ENCODE measurements at regions not wholly inside any gene's neighbourhood (a gene's known extent, or its start where the extent isn't known, plus 50 kb on each side); places are given as distances from the start of the nearest gene placed in this dataset.
A peak's percentile ranks its signal among the peaks of the same experiment; 100 is the strongest.
"Not testable (repeated sequence)": the region's sequence is repeated elsewhere in the genome, so short reads cannot be mapped to it uniquely, and the experiment has no call there.

DNA sequence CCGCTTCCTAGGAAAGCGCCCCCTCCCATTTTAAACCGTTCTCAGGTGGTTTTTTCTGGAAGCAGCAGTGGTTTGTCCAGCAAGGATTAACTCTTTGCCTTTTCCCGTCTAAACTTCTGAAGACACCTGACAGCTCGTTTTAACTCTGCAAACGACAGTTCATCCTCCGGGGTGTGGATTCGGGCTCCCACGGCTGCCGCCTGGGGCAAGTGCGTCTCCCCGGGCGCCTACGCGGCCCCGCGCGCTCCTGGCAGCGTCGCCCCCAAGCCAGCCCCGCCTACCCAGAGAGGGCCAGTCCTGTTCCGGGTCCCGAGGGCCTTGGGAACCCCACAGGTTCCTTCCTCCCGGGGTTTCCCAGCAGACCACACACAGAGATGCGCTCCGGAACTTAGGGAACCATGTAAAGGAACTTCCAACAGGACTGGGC is 54.4 kb downstream of the PRR18 start:
- H3K27me3 Mint-ChIP-seq = no peaks in the 10 kb centered on the region
- H3K36me3 Mint-ChIP-seq = no peaks in the 10 kb centered on the region
- no peak overlapping the region for H3K27ac Mint-ChIP-seq
- peaks cover 50% of the 10 kb centered on the region for H3K4me1 Mint-ChIP-seq
- H3K9me3 Mint-ChIP-seq = no peaks in the 10 kb centered on the region
- peak overlapping the region; percentile 90 for H3K4me3 Mint-ChIP-seq

DNA sequence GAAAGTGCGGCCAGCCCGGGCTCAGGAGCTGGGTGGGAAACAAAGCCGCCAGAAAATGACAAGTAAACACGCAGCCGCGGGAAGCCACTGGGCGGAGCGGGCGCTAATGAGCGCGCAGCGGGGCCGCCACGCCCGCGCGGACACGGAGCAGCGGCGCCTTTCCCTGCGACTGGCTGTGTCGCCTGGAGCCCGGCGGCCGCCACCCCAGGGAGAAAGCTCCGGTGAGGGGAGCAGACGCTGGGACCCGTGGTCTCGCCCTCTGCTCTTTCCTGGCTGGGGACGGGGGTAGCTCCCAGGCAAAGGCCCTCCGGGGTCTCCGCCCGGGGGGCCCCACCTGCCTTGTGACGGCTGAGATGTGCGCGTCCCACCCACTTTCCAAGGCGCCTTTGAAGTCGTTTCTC is 54.9 kb downstream of the PRR18 start:
- Mint-ChIP-seq H3K9me3 (no peaks in the 10 kb centered on the region), H3K4me3 (peak overlapping the region; percentile 90), H3K27me3 (no peaks in the 10 kb centered on the region), H3K36me3 (no peaks in the 10 kb centered on the region), H3K4me1 (peaks cover 45% of the 10 kb centered on the region), H3K27ac (no peak overlapping the region)

DNA sequence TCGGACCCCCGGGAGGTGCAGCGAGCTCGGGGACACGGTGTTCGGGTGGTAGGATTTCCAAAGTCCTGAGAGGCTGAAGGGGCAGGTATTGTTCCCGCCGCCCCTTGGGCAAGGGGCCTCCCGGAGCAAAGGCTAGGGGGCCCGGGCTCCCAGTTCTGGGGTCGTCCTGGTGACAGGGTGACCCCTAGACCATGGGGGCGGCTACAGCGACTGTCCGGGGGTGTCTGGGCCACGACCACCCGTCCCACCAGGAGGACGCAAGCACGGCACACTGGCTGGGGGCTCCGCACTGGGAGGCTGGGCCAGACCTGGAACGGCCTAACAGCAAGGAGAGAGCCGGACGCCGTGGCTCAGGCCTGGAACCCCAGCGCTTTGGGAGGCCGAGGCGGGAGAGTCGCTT is 55.6 kb downstream of the PRR18 start:
- no peak overlapping the region for H3K4me3 Mint-ChIP-seq
- no peak overlapping the region for H3K27ac Mint-ChIP-seq
- no peaks in the 10 kb centered on the region for H3K27me3 Mint-ChIP-seq
- H3K36me3 Mint-ChIP-seq = no peaks in the 10 kb centered on the region
- peaks cover 38% of the 10 kb centered on the region for H3K4me1 Mint-ChIP-seq
- H3K9me3 Mint-ChIP-seq = no peaks in the 10 kb centered on the region

DNA sequence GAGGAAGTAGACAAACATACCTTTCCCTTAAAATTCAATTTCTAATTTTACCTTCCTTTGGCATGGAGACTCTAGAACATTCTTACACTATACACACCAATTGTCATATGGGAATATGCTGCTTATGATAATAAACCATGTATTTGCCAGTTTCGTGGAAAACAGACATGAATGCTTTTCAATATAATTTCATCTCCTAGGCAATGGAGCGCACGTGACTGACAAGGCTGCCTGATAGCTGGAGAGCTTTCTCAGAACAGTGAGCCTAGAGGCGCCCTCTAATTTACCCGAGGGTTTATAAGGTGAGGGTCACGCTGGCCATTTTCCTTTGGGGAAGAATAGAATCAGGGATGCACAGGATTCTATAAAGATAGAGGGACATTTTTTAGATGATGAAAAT is 56.5 kb downstream of the PRR18 start:
- Mint-ChIP-seq H3K27me3 (no peaks in the 10 kb centered on the region), H3K9me3 (no peaks in the 10 kb centered on the region), H3K27ac (peak overlapping the region; percentile 37), H3K4me1 (peaks cover 33% of the 10 kb centered on the region), H3K36me3 (no peaks in the 10 kb centered on the region), H3K4me3 (peak overlapping the region; percentile 36)

DNA sequence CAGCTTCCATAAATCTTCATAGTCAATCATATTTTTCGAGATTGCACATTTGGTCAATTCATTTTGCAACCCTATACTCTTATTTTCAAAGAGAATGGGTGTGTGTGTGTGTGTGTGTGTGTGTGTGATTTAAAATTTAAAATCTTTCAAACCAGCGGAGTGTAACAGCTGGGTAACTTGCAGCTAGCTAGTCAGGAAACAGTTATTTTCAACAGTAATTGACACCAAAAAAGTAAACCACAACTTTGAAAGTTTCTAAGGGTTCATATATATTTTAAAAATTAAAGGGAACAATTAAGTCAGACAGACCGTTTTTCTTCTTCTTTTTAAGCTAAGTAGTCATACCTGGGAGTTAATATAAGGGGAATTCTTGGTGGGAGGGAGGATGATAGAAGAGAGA is 57.0 kb downstream of the PRR18 start:
- Mint-ChIP-seq H3K4me1 (peaks cover 37% of the 10 kb centered on the region), H3K27ac (no peak overlapping the region), H3K27me3 (no peaks in the 10 kb centered on the region), H3K9me3 (no peaks in the 10 kb centered on the region), H3K36me3 (no peaks in the 10 kb centered on the region), H3K4me3 (no peak overlapping the region)

DNA sequence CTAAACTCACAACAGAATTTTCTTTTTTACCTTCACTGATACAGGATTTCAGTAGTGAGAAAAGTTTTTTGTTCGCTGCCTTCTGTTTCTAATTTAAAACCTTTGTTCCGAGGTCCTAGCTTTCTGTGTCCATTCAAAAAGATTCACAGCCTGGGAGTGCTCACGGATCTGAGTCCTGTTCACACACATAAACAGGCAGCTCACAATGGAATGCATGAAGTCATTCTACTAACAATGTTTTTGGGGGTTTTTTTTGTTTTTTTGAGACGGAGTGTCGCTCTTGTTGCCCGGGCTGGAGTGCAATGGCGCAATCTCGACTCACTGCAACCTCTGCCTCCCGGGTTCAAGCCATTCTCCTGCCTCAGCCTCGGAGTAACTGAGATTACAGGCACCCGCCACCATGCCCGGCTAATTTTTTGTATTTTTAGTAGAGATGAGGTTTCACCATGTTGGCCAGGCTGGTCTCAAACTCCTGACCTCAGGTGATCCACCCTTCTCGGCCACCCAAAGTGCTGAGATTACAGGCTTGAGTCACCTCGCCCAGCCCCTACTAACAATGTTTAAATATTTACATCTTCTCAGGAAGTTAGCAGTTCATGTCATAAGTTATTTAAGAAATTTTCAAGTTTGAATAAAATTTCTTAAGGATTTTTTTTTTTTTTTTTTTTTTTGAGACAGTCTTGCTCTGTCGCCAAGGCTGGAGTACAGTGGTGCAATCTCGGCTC is 59.0 kb downstream of the PRR18 start:
- not testable (repeated sequence) for H3K36me3 Mint-ChIP-seq

DNA sequence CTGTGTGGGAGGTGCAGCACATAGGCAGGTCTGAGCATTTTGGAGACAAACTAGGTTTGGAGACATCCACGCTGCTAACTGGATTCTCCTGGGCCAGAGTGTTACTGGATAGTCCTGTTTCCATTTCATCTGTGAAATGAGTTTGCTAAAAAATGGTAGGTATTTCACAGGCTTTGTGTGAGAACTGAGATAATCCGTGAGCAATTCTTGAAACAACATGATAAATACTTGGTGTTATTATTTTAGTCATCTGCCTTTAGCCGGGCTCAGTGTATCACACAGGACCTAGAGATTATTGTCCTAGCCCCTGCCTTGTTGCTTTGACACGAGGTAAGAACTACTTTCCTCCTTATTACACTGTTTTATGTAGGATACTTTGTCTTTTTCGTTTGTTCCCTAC is 63.0 kb downstream of the PRR18 start:
- H3K27me3 Mint-ChIP-seq = no peaks in the 10 kb centered on the region
- peaks cover 35% of the 10 kb centered on the region for H3K4me1 Mint-ChIP-seq
- H3K9me3 Mint-ChIP-seq = no peaks in the 10 kb centered on the region
- no peak overlapping the region for H3K27ac Mint-ChIP-seq
- no peaks in the 10 kb centered on the region for H3K36me3 Mint-ChIP-seq
- peak overlapping the region; percentile 84 for H3K4me3 Mint-ChIP-seq

More for the DNA sequence above, 59.0 kb downstream of the PRR18 start:
- H3K9me3 Mint-ChIP-seq, H3K4me3 Mint-ChIP-seq, H3K27ac Mint-ChIP-seq, H3K27me3 Mint-ChIP-seq: not testable (repeated sequence)
- H3K4me1 Mint-ChIP-seq = peaks cover 43% of the 10 kb centered on the region

DNA sequence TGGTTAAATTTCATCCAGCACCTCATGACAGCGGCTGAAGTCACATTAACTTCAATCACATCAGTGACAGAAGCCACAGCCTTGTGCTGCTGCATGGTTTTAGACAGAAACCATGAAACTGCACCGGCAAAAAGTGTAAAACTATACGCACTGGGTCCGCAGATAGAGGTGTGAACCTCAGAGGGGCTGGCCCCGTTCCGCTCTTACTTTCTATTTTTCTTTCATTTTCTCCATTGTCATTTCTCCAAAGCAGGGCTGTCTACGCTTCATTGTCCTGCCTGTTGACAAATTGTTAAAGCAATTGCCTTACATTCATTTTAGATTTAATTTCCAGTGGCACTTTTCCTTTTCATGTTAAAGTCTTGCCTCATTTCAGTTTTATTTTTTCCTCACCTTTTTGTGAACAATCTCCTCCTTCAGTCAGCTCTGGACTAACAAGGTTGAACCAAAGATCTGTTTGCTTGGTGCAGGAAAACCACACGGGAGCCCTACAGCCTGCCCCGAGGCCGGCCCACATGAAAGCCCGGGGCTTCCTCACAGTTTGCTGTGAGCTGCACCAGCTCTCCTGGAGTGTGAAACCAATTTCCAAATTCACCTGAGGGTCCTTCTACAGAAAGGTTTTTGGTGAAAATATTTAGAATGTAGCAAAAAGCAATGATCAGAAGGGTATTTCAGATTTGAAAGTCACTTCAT is 63.7 kb downstream of the PRR18 start:
- Mint-ChIP-seq H3K36me3 (no peaks in the 10 kb centered on the region), H3K9me3 (no peaks in the 10 kb centered on the region), H3K4me3 (peak overlapping the region; percentile 84), H3K27me3 (no peaks in the 10 kb centered on the region), H3K27ac (peak overlapping the region; percentile 6), H3K4me1 (peaks cover 35% of the 10 kb centered on the region)

DNA sequence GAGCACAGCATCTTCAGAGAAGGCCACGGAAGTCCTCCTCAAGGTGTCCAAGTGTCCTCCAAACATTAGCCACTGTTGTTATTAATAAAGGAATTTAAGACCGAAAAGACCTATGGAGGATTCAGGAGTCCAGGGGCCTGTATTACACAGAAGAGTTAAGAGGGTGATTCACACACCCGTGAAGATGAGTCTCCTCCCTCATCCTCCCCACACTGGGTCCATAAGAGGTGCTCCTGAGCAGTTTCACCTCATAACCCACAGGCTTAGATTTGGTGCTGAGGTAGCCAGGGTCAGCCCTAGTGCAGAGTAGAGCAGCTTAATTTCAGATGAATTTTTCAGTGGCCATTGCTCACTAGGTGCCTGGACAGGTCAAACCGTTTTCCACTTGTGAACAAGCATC is 65.3 kb downstream of the PRR18 start:
- H3K9me3 Mint-ChIP-seq = no peaks in the 10 kb centered on the region
- H3K4me3 Mint-ChIP-seq = no peak overlapping the region

DNA sequence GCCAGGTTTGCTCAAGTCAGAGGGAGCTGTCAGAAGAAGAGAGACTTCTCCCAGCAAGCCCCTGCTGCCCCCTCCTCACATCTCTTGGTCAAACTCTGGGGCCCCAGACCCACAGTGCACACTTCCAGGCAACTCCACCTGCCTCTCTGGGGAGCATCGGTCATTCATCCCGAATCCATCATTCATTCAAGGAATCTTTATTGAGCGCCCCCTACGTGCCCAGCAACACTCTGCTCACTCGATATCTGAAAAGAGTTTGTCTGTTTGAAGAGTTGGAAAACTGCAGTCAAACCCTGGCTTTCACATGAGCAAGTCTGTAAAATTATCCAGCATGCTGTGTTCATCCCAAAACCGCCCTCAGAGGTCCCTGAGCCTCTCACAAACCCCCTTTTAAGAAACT is 66.2 kb downstream of the PRR18 start:
- Mint-ChIP-seq H3K4me3 (no peak overlapping the region), H3K9me3 (no peaks in the 10 kb centered on the region), H3K27me3 (no peaks in the 10 kb centered on the region), H3K4me1 (peaks cover 34% of the 10 kb centered on the region), H3K36me3 (no peaks in the 10 kb centered on the region), H3K27ac (no peak overlapping the region)

More for the DNA sequence above, 65.3 kb downstream of the PRR18 start:
- Mint-ChIP-seq H3K27me3 (no peaks in the 10 kb centered on the region), H3K4me1 (peaks cover 35% of the 10 kb centered on the region), H3K36me3 (no peaks in the 10 kb centered on the region), H3K27ac (no peak overlapping the region)

DNA sequence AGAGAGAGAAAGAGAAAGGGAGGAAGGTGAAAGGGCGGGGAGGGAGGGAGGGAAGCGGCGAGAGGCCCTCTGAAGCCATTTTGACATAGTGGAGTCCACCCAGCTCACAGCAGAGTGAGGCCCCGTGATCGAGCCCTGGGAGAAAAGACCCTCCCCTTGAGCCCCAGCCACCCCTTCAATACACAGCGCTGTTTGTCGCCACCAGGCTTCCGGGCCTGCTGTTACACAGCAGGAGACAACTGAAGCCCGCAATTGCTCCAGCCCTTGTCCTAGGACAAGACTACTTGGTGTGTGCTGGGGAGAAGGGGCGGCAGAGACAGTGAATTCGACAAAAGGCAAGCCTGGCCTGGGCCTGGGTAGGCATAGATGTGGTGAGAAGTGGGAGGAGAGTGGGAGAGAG is 67.3 kb downstream of the PRR18 start:
- Mint-ChIP-seq H3K27me3 (no peaks in the 10 kb centered on the region), H3K36me3 (no peaks in the 10 kb centered on the region), H3K27ac (no peak overlapping the region), H3K4me1 (peaks cover 26% of the 10 kb centered on the region), H3K4me3 (peak overlapping the region; percentile 43), H3K9me3 (no peaks in the 10 kb centered on the region)

DNA sequence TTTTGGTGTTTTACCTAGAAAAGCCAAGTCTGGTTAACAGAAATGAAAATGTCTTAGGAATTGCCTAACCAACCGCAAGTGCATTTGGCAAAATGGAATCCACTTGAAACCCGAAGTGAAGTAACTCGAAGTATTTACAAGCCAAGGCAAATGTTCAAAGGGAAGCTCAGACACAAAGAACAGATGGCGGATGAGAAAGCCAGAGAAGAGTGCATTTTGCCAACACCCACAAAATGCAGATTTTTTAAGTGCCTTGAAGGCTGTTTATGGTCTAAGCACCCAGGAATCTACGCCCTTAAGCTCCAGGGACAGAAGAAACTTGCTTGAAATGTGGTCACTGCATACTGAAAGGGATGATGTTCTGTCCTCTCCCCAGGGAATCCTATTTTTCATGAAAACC is 70.0 kb upstream of the TBXT start:
- H3K27me3 Mint-ChIP-seq = peaks cover 4% of the 10 kb centered on the region
- H3K9me3 Mint-ChIP-seq = no peaks in the 10 kb centered on the region
- peaks cover 16% of the 10 kb centered on the region for H3K4me1 Mint-ChIP-seq
- H3K36me3 Mint-ChIP-seq = no peaks in the 10 kb centered on the region
- H3K27ac Mint-ChIP-seq = no peak overlapping the region
- no peak overlapping the region for H3K4me3 Mint-ChIP-seq

DNA sequence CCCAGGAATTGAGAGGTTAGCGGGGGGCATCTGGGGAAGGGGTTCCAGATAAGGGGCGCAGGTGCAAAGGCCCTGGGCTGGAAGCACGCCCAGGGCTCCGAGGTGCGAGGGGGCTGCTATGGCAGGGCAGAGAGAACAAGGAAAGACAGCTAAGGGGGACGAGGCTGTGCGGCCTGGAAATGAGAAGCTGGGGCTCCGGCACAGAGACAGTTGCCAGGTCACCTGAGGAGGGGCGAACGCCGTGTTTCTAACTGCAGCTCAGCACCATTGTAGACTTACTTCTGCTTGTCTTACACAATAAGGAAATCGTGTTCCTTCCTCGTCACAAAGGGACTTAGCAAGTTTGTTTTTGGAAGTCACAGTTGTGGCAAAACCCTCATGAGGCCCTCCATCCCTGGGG is 68.9 kb upstream of the TBXT start:
- Mint-ChIP-seq H3K4me1 (peaks cover 25% of the 10 kb centered on the region), H3K36me3 (no peaks in the 10 kb centered on the region), H3K4me3 (no peak overlapping the region), H3K27me3 (peaks cover 4% of the 10 kb centered on the region), H3K9me3 (no peaks in the 10 kb centered on the region), H3K27ac (peak overlapping the region; percentile 70)

DNA sequence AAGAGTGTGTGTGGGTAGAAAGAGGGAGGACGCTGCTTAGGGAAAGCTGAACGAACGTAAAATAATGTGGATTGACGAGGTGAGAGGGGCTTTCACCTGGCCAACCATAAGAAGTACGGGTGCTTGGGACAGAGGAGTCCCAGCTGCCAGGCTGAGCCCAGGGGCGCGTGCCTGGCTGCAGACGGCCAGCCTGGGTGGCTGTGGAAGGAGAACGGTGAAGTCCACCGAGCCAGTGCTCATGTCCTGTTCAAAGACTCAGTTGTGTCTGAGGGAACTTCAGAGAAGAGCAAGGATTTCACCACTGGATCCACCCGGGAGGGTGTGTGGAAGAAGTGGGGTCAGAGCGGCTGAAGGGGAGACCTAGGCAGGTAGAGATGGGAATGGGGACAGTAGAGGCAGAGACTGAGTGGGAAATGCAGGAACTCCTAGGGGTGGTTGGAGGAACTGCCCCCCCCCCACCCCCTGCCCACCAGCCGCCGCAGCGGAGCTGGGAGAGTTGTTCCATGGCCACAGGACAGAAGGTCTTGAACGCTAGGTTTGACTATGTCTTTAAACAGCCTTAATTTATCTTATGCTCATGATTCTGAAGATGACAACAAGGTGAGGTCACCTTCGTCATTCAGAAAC is 68.1 kb upstream of the TBXT start:
- no peaks in the 10 kb centered on the region for H3K9me3 Mint-ChIP-seq
- peaks cover 31% of the 10 kb centered on the region for H3K4me1 Mint-ChIP-seq
- no peak overlapping the region for H3K4me3 Mint-ChIP-seq
- H3K27me3 Mint-ChIP-seq = peaks cover 4% of the 10 kb centered on the region
- H3K36me3 Mint-ChIP-seq = no peaks in the 10 kb centered on the region
- peak overlapping the region; percentile 74 for H3K27ac Mint-ChIP-seq

DNA sequence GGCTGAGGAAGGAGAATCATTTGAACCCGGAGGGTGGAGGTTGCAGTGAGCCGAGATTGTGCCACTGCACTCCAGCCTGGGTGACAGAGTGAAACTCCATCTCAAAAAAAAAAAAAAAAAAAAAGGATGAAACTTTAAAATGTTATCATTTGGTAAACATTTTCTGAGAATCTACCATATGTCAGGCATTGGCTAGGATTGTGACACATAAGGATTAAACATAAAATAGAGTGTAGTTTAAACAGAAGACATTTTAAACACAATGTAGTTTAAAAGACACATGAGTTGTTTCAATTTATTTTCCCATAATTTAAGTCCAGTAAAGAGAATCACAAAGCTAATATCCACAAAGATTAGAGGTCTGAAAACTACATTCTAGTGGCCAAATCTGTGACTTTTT is 63.5 kb upstream of the TBXT start:
- peaks cover 47% of the 10 kb centered on the region for H3K4me1 Mint-ChIP-seq
- H3K36me3 Mint-ChIP-seq, H3K27me3 Mint-ChIP-seq, H3K9me3 Mint-ChIP-seq, H3K4me3 Mint-ChIP-seq, H3K27ac Mint-ChIP-seq: not testable (repeated sequence)

DNA sequence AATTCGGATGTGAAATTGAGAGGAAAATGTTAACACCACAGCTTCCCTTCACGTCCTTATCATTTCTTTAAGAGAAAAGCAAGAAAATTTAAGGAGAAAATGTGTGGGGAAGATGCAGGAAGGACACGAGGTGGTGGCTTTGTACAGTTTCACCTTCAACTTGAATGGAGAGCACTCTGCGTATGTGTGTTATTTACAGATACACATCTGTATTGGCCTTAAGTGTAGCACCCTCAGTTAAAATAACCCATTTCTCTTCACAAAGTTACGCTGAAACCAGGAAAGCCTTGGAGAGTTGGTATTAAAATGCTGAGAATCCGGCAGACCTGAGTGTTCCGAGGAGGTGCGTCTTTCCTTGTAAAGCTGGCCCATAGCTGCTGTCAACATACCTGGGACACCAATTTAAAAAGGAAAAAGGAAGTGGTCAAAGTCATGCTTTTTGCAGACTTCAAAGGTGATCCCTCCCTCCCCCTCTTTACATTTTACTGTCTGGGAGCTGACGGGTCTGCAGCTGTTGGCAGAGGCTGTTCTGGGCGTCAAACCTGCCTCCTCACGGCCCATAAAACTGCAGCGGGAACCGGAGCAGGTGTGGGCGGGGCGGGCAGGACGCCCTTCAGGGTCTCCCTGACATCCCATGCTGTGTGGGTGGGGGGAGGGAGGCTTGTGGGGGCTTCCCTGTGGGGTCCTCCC is 61.3 kb upstream of the TBXT start:
- peaks cover 38% of the 10 kb centered on the region for H3K4me1 Mint-ChIP-seq
- H3K36me3 Mint-ChIP-seq = no peaks in the 10 kb centered on the region
- no peak overlapping the region for H3K27ac Mint-ChIP-seq
- no peaks in the 10 kb centered on the region for H3K27me3 Mint-ChIP-seq
- H3K4me3 Mint-ChIP-seq = peak overlapping the region; percentile 23
- H3K9me3 Mint-ChIP-seq = no peaks in the 10 kb centered on the region
